Fibroblast of pulmonary artery (primary cell): ENCODE measurements at regions not wholly inside any gene's neighbourhood (a gene's known extent, or its start where the extent isn't known, plus 50 kb on each side); places are given as distances from the start of the nearest gene placed in this dataset.

ENCODE experiments used
- DNase-seq: peaks from one replicate; pipeline ENCODE4 v3.0.0-alpha.2; 2010; ENCODE audit warnings: low read depth
- H3K4me3 ChIP-seq: replicated peaks from 2 replicates; pipeline ENCODE4 v1.5.1; 2011; ENCODE audit warnings: low read depth, mild to moderate bottlenecking, control low read depth, low read length, moderate library complexity
- CTCF ChIP-seq: IDR thresholded peaks from 2 replicates; pipeline ENCODE4 v1.5.1; 2011; ENCODE audit warnings: mild to moderate bottlenecking, control low read depth, low read length, inconsistent platforms; ENCODE audit errors: missing control alignments

GRCh38 chr4:114458728-114459127, 139.9 kb upstream of the UGT8 start:
- DNase-seq: no peak
- H3K4me3 ChIP-seq: no peak overlapping the region
- no peak for TF ChIP-seq CTCF

- TF ChIP-seq CTCF: no peak
- no peak for DNase-seq
- no peak overlapping the region for H3K4me3 ChIP-seq
Measured at GRCh38 chr4:114464726-114465272, 133.8 kb upstream of the UGT8 start.

DNA sequence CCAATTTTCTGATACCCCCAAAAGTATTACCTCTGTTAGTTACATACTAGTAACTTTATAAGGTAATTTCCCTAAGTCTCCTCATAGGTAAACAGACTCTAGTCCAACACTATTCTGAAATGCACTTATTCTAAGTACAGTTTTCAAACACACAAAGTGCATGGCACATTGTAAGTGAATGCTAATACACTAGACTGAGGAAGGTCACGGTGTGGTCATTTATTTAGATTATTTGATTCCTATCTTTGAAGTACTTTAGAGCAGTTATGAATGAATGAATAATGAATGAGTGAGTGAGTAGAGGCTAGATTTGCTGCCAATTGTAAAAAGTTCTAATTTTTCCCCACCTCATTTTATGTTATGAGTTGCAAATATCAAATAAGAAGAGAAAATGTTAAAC, 132.8 kb upstream of the UGT8 start:
- no peak for TF ChIP-seq CTCF
- DNase-seq: no peak
- H3K4me3 ChIP-seq: no peak overlapping the region

DNA sequence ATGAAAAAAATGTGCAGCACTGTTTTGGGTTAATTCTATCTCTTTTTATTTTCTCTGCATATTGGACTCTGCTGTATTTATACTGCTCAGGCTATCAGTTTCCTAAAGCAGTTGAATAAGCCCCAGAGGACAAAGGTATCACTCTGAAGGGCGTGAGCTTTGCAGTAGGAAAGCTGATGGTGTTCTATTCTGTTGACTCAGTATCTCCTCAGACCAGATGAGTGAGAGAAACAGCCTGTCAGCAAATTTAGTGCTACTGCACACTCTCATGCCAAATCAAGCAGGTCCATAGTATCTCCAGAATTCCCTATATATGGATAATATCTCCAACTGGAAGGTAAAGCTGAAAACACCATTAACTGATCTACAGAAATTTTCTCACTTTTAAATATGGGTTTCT, 132.3 kb upstream of the UGT8 start:
- no peak for TF ChIP-seq CTCF
- no peak for DNase-seq
- H3K4me3 ChIP-seq: no peak overlapping the region

GRCh38 chr4:114472269-114473032, 126.2 kb upstream of the UGT8 start:
- no peak for DNase-seq
- TF ChIP-seq CTCF: no peak

DNA sequence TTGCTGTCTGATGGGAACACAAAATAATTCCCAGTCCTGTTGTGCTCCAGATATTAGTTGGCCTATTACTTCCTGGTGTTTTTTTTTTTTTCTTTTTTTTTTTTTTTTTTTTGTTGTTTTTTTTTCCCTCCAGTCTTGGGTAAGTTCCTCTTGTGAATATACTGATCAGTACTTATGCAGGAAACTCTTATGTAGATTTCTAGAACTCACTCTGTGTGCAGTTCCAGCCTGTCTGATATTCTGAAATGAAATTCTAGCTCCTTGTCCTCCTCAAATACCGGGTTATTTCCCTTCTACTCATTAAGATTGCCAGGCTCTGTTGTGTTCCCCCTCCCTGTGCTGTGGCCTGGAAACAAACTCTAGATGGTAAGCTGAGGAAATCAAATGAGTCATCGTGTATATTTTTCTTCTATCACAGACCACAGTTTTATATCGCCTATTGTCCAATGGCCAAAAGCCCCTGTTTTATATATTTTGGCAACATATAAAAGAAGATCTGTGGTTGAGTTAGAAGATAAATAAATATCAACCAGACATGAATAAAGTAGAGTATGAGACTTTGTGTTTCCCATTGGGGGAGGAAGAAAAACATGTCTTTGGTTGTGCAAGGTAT, 124.3 kb upstream of the UGT8 start:
- no peak for TF ChIP-seq CTCF
- DNase-seq: no peak
- H3K4me3 ChIP-seq: no peak overlapping the region

More at GRCh38 chr4:114472269-114473032, 126.2 kb upstream of the UGT8 start:
- no peak overlapping the region for H3K4me3 ChIP-seq
